ENCODE measurements at regions not wholly inside any gene's neighbourhood (a gene's known extent, or its start where the extent isn't known, plus 50 kb on each side); places are given as distances from the start of the nearest gene placed in this dataset.

DNA sequence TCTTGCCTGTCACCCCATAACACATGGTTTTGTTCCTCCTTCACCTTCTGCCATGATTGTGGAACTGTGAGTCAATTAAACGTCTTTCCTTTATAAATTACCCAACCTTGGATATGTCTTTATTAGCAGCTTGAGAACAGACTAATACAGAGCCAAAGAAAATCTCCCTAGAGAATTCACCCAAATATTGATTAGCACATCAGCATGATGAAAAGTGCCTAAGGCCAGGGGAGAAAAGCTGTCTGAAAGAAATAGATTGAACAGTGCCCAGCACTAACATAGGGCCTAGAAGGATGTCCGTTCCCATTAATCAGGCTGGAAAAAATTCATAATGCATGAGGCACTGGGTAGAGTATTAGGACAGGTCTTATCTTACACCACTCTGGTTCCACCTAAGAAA is 111.9 kb upstream of the CALN1 start:
- no peak for DNase-seq (ENCODE audit: low read depth)

DNA sequence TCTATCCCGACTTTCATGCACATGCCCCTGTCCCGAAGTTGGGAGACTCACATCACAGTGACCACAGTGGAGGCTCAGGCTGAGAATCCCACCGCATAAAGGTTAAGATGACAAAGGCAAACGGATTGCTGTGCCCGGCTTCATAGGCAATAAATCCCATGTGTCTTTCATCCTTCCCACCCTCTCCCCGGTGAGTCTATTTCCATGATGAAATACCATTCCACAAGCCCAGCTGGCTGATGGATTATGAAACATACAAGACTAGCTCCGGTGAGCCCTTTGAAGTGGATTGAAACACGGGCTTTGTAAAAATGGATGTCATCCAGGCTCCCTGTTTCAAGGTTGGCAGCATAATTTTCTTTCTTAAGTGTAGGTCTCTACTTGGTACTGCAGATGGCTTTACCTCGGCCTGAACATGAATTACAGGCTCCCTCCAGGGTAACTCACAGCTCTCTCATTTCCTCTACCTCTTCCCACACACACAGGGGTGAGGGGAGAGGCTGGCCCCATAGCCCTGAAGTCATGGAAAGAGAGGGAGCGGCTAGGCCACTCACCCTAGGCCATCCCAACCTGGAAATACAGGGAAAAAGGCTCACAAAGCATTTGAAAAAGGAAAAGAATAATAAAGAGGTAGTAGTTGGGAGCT is 92.0 kb upstream of the CALN1 start:
- no peak for DNase-seq (ENCODE audit: low read depth)

- DNase-seq (ENCODE audit: low read depth) = no peak
These were observed 91.5 kb upstream of the CALN1 start for GRCh38 chr7:72503644-72504043.

DNA sequence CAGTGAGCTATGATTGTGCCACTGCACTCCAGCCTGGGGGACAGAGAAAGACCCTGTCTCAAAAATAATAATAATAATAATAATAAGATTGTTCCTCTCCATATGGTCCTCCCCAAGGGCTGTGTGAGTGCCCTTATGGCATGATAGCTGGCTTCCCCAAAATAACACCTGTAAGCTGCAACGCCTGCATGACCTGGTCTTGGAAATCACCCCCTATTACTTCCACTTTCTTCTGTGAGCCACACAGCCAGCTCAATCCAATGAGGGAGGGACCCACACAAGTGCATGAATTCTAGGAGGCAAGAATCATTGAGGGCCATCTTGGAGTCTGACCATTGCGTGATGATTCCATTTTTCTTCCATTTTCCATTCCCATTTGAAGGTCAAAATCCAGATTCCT is 82.7 kb upstream of the CALN1 start:
- DNase-seq (ENCODE audit: low read depth) = no peak

DNA sequence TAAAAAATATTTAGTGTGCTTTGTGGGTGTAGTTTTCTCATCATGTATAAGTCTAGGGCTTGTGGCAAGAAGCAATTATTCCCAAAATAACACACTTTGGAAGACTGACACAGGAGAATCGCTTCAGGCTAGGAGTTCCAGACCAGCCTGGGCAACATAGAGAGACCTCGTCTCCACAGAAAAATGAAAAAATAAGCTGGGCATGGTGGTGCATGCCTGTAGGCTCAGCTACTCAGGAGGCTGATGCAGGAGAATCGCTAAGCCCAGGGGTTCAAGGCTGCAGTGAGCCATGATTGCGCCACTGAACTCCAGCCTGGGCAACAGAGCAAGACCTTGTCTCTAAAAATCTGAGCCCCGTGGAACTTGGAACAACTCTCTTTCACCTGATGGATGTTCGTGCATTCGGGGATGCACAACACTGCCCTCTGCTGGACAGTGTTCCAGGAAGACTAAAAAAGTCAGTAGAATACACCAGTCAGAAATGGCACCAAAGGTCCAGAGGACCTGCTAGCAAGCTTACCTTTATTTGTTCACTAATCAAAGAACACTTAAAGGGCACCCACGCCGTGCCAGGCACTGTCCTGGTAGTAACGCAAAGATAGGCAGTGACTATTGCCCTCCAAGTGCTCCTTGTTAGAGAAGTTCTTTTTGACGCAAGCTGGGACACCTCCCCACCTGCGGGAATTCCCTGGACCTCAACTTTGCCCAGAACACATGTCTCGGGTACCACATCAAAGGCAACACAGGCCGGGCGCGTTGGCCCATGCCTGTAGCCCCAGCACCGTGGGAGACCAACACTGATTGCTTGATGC is 81.9 kb upstream of the CALN1 start:
- peak; percentile 38 for DNase-seq (ENCODE audit: low read depth)

GRCh38 chr7:72492461-72493065 is 80.4 kb upstream of the CALN1 start:
- no peak for DNase-seq (ENCODE audit: low read depth)

- no peak for DNase-seq (ENCODE audit: low read depth)
These were observed 78.2 kb upstream of the CALN1 start for GRCh38 chr7:72490301-72490700.

GRCh38 chr7:72481934-72482333 is 69.8 kb upstream of the CALN1 start:
- no peak for DNase-seq (ENCODE audit: low read depth)

GRCh38 chr7:72476608-72477305 is 64.6 kb upstream of the CALN1 start:
- DNase-seq (ENCODE audit: low read depth) = no peak

GRCh38 chr7:72467237-72467636 is 55.1 kb upstream of the CALN1 start:
- DNase-seq (ENCODE audit: low read depth) = no peak

- DNase-seq (ENCODE audit: low read depth) = no peak
These were observed 54.7 kb upstream of the CALN1 start for GRCh38 chr7:72466797-72467196.

GRCh38 chr7:72465521-72465920 is 53.4 kb upstream of the CALN1 start:
- no peak for DNase-seq (ENCODE audit: low read depth)

DNA sequence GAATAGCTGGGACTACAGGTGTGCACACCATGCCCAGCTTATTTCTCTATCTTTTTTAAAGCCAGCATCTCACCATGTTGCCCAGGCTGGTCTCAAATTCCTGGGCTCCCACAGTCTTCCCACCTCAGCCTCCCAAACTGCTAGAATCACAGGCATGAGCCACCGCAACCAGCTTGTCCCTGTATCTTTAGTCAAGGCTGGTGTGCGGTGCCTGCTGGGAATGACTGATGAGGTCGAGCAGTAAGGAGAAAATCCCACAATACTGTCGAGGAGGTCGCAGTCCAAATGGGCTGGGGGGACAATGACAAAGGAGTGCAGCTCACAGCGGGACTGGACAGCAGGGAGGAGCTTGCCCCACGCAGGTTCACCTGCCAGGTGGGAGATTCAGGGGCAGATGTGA is 50.2 kb upstream of the CALN1 start:
- DNase-seq (ENCODE audit: low read depth) = no peak
